Type B pancreatic cell (in vitro differentiated cells): ENCODE measurements at regions not wholly inside any gene's neighbourhood (a gene's known extent, or its start where the extent isn't known, plus 50 kb on each side); places are given as distances from the start of the nearest gene placed in this dataset.
"Not testable (repeated sequence)": the region's sequence is repeated elsewhere in the genome, so short reads cannot be mapped to it uniquely, and the experiment has no call there.

Experiments
- DNase-seq: peaks from one replicate; pipeline ENCODE4 v3.0.0; 2021; ENCODE audit warnings: mixed read lengths; ENCODE audit not compliant: unreplicated experiment; ENCODE audit errors: extremely low spot score
- H3K27ac Mint-ChIP-seq: 2 replicates; pipeline ENCODE4 v1.8.0; 2021; ENCODE audit warnings: mild to moderate bottlenecking, mixed read lengths
- H3K27me3 Mint-ChIP-seq: 2 replicates; pipeline ENCODE4 v1.8.0; 2021; ENCODE audit warnings: mixed read lengths
- H3K36me3 Mint-ChIP-seq: 2 replicates; pipeline ENCODE4 v1.8.0; 2021; ENCODE audit warnings: mixed read lengths
- H3K4me1 Mint-ChIP-seq: one replicate; pipeline ENCODE4 v1.8.0; 2021; ENCODE audit warnings: mixed read lengths; ENCODE audit not compliant: unreplicated experiment
- H3K4me3 Mint-ChIP-seq: 2 replicates; pipeline ENCODE4 v1.8.0; 2021; ENCODE audit warnings: mild to moderate bottlenecking, mixed read lengths
- H3K9me3 Mint-ChIP-seq: 2 replicates; pipeline ENCODE4 v1.8.0; 2021; ENCODE audit warnings: mixed read lengths
- TF ChIP-seq, protein P1 (sequence below): fragments of 200-600 bp; sonication (generic); conservative IDR thresholded peaks from 2 replicates; pipeline ENCODE4 v1.5.0; 2021; ENCODE audit warnings: antibody characterized with exemption, mild to moderate bottlenecking

DNA sequence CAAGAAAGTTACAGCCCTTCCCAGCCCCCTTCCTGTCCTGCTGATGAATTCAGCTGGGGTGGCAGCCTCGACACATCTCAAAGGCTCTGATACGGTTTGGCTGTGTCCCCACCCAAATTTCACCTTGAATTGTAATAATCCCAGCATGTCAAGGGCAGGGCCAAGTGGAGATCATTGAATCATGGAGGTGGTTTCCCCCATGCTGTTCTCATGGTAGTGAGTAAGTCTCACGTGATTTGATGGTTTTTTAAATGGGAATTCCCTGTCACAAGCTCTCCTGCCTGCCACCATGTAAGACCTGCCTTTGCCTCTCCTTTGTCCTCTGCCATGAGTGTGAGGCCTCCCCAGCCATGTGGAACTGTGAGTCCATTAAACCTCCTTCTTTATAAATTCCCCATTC is 163.2 kb upstream of the FOXF1 start:
- no peak overlapping the region for H3K4me3 Mint-ChIP-seq
- H3K27me3 Mint-ChIP-seq = peaks cover 90% of the 10 kb centered on the region
- H3K9me3 Mint-ChIP-seq = no peaks in the 10 kb centered on the region

DNA sequence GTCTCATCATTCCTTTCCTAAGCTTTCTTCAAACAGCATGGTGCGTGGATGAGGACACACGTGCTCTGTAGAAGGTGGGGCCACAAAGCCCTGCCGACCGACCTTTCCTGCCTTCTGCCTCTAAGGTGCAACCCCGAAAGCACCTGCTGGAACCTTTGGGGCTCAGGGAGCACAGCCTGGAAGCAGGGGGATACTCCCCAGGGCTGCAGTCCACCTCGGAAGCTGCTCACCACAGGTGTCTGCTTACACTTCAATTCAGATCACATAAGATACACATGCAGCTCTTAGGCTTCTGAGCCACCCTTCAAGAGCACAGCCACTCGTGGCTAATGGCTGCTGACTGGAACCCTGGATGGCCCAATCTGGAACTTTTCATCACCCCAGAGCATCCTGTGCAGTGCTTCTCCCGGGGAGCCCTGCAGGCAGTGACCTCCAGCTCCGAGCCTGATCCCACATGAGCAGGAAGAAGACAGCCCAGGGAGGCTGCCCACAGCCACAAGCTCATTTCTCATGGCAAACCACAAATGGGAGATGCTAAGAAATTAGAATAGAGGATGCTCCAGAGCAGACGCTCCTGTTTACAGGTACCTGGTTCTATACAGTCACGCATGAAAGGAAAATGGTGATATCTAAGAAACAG is 162.3 kb upstream of the FOXF1 start:
- no peak for DNase-seq

More for the DNA sequence above, 163.2 kb upstream of the FOXF1 start:
- H3K4me1 Mint-ChIP-seq = peaks cover 42% of the 10 kb centered on the region
- TF ChIP-seq, protein P1, sequence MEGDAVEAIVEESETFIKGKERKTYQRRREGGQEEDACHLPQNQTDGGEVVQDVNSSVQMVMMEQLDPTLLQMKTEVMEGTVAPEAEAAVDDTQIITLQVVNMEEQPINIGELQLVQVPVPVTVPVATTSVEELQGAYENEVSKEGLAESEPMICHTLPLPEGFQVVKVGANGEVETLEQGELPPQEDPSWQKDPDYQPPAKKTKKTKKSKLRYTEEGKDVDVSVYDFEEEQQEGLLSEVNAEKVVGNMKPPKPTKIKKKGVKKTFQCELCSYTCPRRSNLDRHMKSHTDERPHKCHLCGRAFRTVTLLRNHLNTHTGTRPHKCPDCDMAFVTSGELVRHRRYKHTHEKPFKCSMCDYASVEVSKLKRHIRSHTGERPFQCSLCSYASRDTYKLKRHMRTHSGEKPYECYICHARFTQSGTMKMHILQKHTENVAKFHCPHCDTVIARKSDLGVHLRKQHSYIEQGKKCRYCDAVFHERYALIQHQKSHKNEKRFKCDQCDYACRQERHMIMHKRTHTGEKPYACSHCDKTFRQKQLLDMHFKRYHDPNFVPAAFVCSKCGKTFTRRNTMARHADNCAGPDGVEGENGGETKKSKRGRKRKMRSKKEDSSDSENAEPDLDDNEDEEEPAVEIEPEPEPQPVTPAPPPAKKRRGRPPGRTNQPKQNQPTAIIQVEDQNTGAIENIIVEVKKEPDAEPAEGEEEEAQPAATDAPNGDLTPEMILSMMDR = no peak
- H3K27ac Mint-ChIP-seq = no peak overlapping the region
- DNase-seq = no peak
- no peaks in the 10 kb centered on the region for H3K36me3 Mint-ChIP-seq

GRCh38 chr16:86349338-86349900 is 160.9 kb upstream of the FOXF1 start:
- TF ChIP-seq, protein P1 = no peak
- Mint-ChIP-seq H3K27me3 (peaks cover 78% of the 10 kb centered on the region), H3K4me3 (no peak overlapping the region), H3K9me3 (no peaks in the 10 kb centered on the region), H3K4me1 (peaks cover 26% of the 10 kb centered on the region), H3K36me3 (no peaks in the 10 kb centered on the region), H3K27ac (no peak overlapping the region)
- no peak for DNase-seq

More for the DNA sequence above, 162.3 kb upstream of the FOXF1 start:
- Mint-ChIP-seq H3K9me3 (no peaks in the 10 kb centered on the region), H3K27me3 (peaks cover 86% of the 10 kb centered on the region), H3K4me3 (no peak overlapping the region), H3K36me3 (no peaks in the 10 kb centered on the region), H3K27ac (no peak overlapping the region), H3K4me1 (peaks cover 40% of the 10 kb centered on the region)
- TF ChIP-seq, protein P1 = no peak

DNA sequence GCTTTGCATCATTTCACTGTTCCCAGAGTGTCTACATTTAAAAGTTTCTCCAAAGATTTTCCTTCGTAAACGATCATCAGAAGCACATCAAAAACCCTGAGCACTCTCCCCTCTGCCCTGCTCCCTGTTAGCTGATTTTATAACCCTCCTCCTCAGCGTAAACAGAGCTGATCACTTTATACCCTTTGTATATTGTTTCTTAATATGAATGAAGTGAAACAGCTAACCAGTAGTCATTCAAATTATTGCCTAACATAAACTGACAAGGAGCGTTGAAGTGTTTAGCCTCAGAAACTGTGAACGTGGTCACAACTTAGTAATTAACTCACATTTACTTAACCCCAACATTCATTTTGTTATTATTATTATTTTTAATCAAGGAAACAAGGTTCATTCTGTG is 160.0 kb upstream of the FOXF1 start:
- peaks cover 78% of the 10 kb centered on the region for H3K27me3 Mint-ChIP-seq
- TF ChIP-seq, protein P1 = no peak
- no peak for DNase-seq
- H3K36me3 Mint-ChIP-seq = no peaks in the 10 kb centered on the region
- H3K9me3 Mint-ChIP-seq = peaks cover 3% of the 10 kb centered on the region
- peaks cover 18% of the 10 kb centered on the region for H3K4me1 Mint-ChIP-seq
- no peak overlapping the region for H3K27ac Mint-ChIP-seq
- H3K4me3 Mint-ChIP-seq = no peak overlapping the region

DNA sequence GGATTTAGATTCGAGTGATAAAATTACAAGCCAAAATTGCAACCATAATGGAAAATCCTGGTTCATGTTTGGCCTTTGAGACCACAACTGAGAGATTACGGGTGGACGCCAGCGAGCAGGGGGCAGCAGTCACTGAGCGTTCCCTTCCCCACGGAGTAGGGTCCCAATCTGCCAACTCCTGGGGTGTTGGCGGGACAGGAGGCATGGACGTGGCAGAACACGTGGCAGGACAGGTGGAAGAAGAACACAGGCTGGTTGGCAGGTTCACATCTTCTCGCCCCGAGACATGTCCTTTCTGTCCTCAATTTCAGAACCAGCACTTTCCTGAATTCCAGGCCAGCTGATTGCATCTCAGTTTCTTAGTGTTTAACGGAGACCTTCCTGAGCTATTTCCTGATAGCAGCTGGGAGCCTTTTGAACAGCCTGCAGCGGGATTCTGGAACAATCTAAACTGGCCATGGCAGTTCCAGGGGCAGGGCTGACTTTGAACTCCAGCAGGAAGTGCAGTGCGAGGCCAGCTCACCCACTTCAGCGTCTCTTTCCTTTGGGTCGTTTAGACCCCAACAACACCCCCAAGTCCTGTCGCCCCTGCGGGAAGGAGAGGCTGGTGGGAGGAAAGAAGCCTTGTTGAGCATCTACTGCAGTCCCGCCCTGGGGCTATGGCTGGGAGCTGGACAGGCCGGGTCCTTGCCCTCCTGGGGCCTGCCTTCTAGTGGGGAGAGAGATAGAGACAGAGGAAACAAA is 159.1 kb upstream of the FOXF1 start:
- TF ChIP-seq, protein P1 = no peak
- DNase-seq = no peak
- no peak overlapping the region for H3K4me3 Mint-ChIP-seq
- peaks cover 78% of the 10 kb centered on the region for H3K27me3 Mint-ChIP-seq
- H3K36me3 Mint-ChIP-seq = no peaks in the 10 kb centered on the region
- no peak overlapping the region for H3K27ac Mint-ChIP-seq
- peaks cover 9% of the 10 kb centered on the region for H3K9me3 Mint-ChIP-seq
- H3K4me1 Mint-ChIP-seq = peaks cover 18% of the 10 kb centered on the region

GRCh38 chr16:86351785-86352139 is 158.6 kb upstream of the FOXF1 start:
- peaks cover 18% of the 10 kb centered on the region for H3K4me1 Mint-ChIP-seq
- not testable (repeated sequence) for H3K27ac Mint-ChIP-seq, H3K36me3 Mint-ChIP-seq, DNase-seq, H3K4me3 Mint-ChIP-seq
- peaks cover 10% of the 10 kb centered on the region for H3K9me3 Mint-ChIP-seq
- H3K27me3 Mint-ChIP-seq = peaks cover 74% of the 10 kb centered on the region
